ENCODE measurements at regions not wholly inside any gene's neighbourhood (a gene's known extent, or its start where the extent isn't known, plus 50 kb on each side); places are given as distances from the start of the nearest gene placed in this dataset.

DNA sequence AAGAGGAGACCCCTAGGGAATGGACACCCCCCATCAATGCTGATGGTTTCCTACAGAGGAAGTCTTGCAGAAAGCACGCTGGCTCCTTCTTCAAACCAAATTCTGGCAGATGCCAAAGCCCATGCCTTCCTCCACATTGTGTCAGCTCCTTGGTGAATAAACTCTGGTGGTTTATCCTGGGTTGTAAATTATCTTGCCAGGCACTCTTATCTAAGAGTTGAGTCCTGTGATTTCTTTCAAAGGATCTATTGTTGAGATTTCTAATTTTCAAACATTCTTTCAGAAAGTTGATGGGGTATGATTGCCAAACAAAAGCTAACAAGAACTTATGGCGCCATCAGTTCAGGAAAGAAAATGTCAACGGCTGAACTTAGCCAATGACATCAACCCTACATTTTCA, 160.4 kb downstream of the NSG2 start:
- H3K9ac ChIP-seq, result no peak overlapping the region
- DNase-seq (ENCODE audit: low spot score), result no peak
- no peak for TF ChIP-seq EZH2 (IDR thresholded peaks at IDR 0.05)
- TF ChIP-seq EZH2phosphoT487 (IDR thresholded peaks at IDR 0.05), result no peak
- no peak for TF ChIP-seq CTCF (IDR thresholded peaks at IDR 0.05)
- H3K27me3 Mint-ChIP-seq (ENCODE audit: insufficient read depth, low read depth), result peaks cover 4% of the 10 kb centered on the region
- no peak overlapping the region for H3K27ac Mint-ChIP-seq
- H3F3A ChIP-seq (ENCODE audit: low read depth), result no peaks in the 10 kb centered on the region
- H3K9me3 ChIP-seq (ENCODE audit: low read depth), result no peaks in the 10 kb centered on the region
- no peaks in the 10 kb centered on the region for H3K36me3 Mint-ChIP-seq
- H3K4me3 ChIP-seq, result no peak overlapping the region
- H3K27me3 ChIP-seq, result no peaks in the 10 kb centered on the region
- H3K79me2 ChIP-seq (ENCODE audit: low read depth), result no peaks in the 10 kb centered on the region
- H3K4me1 Mint-ChIP-seq, result peaks cover 29% of the 10 kb centered on the region
- peaks cover 3% of the 10 kb centered on the region for H3K9me3 Mint-ChIP-seq
- H3K4me3 Mint-ChIP-seq, result no peak overlapping the region
- H4K20me1 ChIP-seq (ENCODE audit: low read depth), result no peaks in the 10 kb centered on the region
- H3K4me1 ChIP-seq, result peaks cover 20% of the 10 kb centered on the region
- H3K4me2 ChIP-seq, result no peak overlapping the region
- H3K27ac ChIP-seq, result no peak overlapping the region
- no peaks in the 10 kb centered on the region for H3K36me3 ChIP-seq
- no peak overlapping the region for H2AFZ ChIP-seq (replicated peaks)

DNA sequence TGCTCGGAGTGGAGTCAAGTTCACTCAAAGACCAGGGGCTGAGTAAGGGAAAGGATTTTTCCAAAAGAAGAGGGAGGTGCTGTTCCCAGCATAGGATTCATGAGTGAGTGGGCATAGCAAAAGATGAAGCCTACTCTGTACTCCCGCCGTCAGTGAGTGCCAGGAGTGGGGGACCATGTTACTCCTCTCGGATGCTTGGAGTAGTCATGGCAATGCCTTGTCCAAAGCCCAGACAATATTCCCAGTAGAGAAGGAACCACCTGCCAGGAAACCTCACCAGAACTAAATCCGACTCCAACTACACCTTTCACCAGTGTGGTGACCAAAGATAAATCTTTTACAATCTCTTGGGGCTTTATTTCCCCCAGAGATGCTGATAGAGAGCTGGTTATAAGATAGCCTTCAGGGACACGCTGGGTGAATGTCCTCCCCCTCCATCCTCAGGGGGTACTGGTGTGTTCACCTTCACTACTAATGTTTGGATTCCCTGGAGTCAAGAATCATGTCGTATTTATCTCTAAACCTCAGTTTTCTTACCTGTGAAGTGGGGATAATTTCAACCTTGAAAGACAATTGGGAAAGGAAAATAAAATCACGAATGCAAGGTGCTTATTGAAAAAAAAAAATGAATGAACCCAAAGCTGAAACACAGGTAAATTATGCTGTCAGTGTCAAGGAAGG, 165.2 kb downstream of the NSG2 start:
- Histone ChIP-seq H3K4me1 (peaks cover 34% of the 10 kb centered on the region), H3K79me2 (ENCODE audit: low read depth) (no peaks in the 10 kb centered on the region), H3K27ac (no peak overlapping the region), H3K27me3 (no peaks in the 10 kb centered on the region), H4K20me1 (ENCODE audit: low read depth) (no peaks in the 10 kb centered on the region), H3K9me3 (ENCODE audit: low read depth) (no peaks in the 10 kb centered on the region), H3K4me2 (peak overlapping the region; percentile 51), H2AFZ (replicated peaks) (no peak overlapping the region), H3F3A (ENCODE audit: low read depth) (peaks cover 6% of the 10 kb centered on the region), H3K9ac (no peak overlapping the region), H3K4me3 (no peak overlapping the region), H3K36me3 (no peaks in the 10 kb centered on the region)
- Mint-ChIP-seq H3K4me1 (peaks cover 29% of the 10 kb centered on the region), H3K9me3 (no peaks in the 10 kb centered on the region), H3K36me3 (no peaks in the 10 kb centered on the region), H3K27ac (peak overlapping the region; percentile 21), H3K27me3 (ENCODE audit: insufficient read depth, low read depth) (peaks cover 10% of the 10 kb centered on the region), H3K4me3 (no peak overlapping the region)
- TF ChIP-seq CTCF (IDR thresholded peaks at IDR 0.05) (no peak), EZH2phosphoT487 (IDR thresholded peaks at IDR 0.05) (no peak), EZH2 (IDR thresholded peaks at IDR 0.05) (no peak)
- no peak for DNase-seq (ENCODE audit: low spot score)

GRCh38 chr5:174211277-174211626, 165.7 kb downstream of the NSG2 start:
- peak; percentile 31 for DNase-seq (ENCODE audit: low spot score)
- Mint-ChIP-seq H3K36me3 (no peaks in the 10 kb centered on the region), H3K4me3 (peak overlapping the region; percentile 41), H3K27ac (peak overlapping the region; percentile 16), H3K27me3 (ENCODE audit: insufficient read depth, low read depth) (peaks cover 10% of the 10 kb centered on the region), H3K4me1 (peaks cover 29% of the 10 kb centered on the region), H3K9me3 (no peaks in the 10 kb centered on the region)
- H3K79me2 ChIP-seq (ENCODE audit: low read depth), result no peaks in the 10 kb centered on the region
- no peak for TF ChIP-seq CTCF (IDR thresholded peaks at IDR 0.05)
- no peak for TF ChIP-seq EZH2 (IDR thresholded peaks at IDR 0.05)
- TF ChIP-seq EZH2phosphoT487 (IDR thresholded peaks at IDR 0.05), result no peak
- no peaks in the 10 kb centered on the region for H3K36me3 ChIP-seq
- H3K27me3 ChIP-seq, result no peaks in the 10 kb centered on the region
- H2AFZ ChIP-seq (replicated peaks), result peak overlapping the region; percentile 69
- H3K4me3 ChIP-seq, result no peak overlapping the region
- H3F3A ChIP-seq (ENCODE audit: low read depth), result peaks cover 6% of the 10 kb centered on the region
- no peak overlapping the region for H3K9ac ChIP-seq
- H3K9me3 ChIP-seq (ENCODE audit: low read depth), result no peaks in the 10 kb centered on the region
- peaks cover 34% of the 10 kb centered on the region for H3K4me1 ChIP-seq
- no peak overlapping the region for H3K27ac ChIP-seq
- H3K4me2 ChIP-seq, result peak overlapping the region; percentile 51
- H4K20me1 ChIP-seq (ENCODE audit: low read depth), result no peaks in the 10 kb centered on the region

Data from neural progenitor cell (in vitro differentiated cells).